HG03457 (cell line): ENCODE measurements at regions not wholly inside any gene's neighbourhood (a gene's known extent, or its start where the extent isn't known, plus 50 kb on each side); places are given as distances from the start of the nearest gene placed in this dataset.
"Not testable (repeated sequence)": the region's sequence is repeated elsewhere in the genome, so short reads cannot be mapped to it uniquely, and the experiment has no call there.

Source experiments
- ATAC-seq: cut with Tn5 transposase; IDR thresholded peaks from one replicate; pipeline ENCODE4 v1.9.1; 2021; ENCODE audit warnings: moderate number of reproducible peaks; ENCODE audit not compliant: unreplicated experiment

- ATAC-seq: no peak
These were observed 173.1 kb downstream of the KLHL28 start for GRCh38 chr14:44788612-44789011.

GRCh38 chr14:44785096-44785495 lies 176.7 kb downstream of the KLHL28 start:
- no peak for ATAC-seq

DNA sequence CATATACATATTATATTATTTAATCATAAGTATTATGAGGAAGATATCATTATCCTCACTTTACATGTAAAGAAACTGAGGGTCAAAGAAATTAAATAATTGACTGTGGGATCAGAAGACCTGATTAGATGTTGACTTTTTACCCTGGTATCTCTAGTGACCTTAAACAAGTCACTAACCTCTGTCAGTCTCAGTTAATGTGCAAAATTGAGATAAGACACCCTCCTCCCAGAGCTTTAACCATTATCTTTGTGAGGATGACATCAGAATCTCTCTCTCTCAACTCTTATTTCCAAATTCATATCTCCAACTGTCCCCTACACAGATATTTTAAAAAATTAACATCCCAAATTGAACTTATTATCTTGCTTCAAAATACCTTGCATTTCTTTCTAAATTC lies 177.8 kb downstream of the KLHL28 start:
- ATAC-seq: no peak

DNA sequence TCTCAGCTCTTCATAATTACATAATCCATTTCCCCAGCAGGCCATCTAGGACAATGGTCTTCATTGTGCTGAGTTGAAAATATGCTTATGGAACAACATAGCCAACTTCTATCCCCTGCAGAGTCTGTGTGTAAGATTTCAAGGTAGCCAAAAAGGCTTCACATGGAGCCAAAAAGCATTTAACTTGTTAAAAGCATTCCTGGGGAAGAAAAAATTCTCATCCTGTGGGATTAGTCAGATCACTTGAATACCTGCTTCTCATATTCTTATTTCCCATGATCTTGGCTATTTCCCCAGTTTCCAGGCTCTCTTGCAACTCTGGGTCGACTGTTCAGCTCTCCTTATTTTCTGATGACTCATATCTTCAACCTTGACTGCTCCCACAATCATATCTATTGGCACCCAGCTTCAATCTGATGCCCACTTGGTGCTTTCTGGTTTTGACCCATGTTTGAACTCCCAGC lies 178.9 kb downstream of the KLHL28 start:
- no peak for ATAC-seq

DNA sequence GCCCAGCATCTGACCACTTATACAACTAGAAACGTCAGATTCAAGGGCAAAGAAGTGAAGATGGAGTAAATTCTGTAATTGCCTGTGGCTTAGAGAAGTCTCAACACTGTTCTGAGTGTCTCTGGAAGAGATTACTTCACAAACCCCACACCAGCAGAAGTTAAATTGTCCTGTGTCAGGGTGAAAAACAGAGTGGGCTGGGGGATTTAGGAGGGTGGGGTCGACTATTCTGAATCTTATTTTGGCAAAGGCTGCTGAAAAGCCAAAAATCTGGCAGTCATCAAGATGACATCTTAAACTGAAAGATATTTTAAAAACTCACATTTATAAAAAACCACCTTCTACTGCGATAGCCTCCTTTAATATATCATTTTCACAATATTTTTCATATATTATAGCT lies 180.8 kb downstream of the KLHL28 start:
- ATAC-seq: no peak

DNA sequence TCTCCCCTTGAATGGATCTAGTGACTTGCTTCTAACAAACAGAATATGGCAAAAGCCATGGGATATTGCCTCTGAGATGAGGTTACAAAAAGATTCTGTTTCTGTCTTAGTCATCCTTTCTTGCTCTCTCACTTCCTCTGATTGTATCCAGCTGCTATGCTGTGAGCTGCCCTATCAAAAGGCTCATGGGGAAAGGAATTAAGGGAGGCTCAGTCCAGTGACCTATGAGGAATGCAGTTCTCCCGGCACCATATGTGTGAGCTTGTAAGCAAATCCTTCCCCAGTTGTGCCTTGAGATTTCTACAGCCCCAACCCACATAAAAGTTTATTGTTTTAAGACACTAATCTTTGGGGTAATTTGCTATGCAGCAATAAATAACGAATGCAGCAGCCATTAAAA lies 183.1 kb downstream of the KLHL28 start:
- no peak for ATAC-seq

- no peak for ATAC-seq
These were observed 184.2 kb downstream of the KLHL28 start for GRCh38 chr14:44777584-44777983.

GRCh38 chr14:44775248-44775647 lies 186.5 kb downstream of the KLHL28 start:
- ATAC-seq: no peak

GRCh38 chr14:44774396-44774795 lies 187.4 kb downstream of the KLHL28 start:
- no peak for ATAC-seq

- no peak for ATAC-seq
These were observed 190.3 kb downstream of the KLHL28 start for GRCh38 chr14:44771496-44771895.

GRCh38 chr14:44770201-44770600 lies 191.5 kb downstream of the KLHL28 start:
- ATAC-seq: no peak

GRCh38 chr14:44768935-44769334 lies 192.8 kb downstream of the KLHL28 start:
- ATAC-seq: no peak

DNA sequence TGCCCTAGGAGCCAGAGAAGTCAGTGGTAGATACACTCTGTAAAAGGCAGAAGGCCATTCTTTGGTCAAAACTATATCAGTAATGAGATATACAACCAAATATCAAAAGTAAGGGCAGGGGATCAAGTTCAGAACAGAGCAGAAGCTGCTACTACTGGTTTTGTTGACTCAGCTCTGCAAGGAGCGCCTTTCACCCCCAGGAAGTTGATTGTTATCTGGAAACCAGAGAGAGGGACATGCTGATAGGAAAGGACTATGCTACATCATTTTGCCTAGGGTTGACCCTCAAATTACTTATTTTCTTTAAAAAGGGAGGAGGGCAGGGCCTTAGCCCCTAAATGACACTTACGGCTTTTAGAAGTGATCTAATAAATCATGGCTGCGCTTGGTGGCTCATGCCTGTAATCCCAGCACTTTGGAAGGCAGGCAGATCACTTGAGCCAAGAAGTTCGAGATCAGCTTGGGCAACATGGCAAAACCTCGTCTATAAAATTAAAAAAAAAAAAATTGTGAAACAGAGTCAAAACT lies 194.0 kb downstream of the KLHL28 start:
- ATAC-seq: no peak

GRCh38 chr14:44766285-44766684 lies 195.5 kb downstream of the KLHL28 start:
- no peak for ATAC-seq

DNA sequence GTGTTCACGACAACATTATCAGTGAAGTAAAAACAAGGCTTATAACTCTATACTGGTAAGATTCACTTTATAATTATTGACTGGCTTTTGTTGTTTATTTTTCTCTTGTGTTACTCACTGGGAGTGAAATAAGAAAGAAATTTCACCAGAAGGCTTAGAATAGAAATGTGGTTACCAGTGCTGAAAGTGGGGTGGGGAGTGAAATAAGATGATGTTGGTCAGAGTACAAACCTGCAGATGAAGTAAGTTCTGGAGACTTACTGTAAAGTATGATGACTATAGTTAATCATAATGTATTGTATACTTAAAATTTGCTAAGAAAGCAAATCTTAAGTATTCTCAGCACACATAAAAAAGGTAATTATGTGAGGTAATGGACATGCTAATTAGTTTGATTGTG lies 198.4 kb downstream of the KLHL28 start:
- ATAC-seq: no peak

DNA sequence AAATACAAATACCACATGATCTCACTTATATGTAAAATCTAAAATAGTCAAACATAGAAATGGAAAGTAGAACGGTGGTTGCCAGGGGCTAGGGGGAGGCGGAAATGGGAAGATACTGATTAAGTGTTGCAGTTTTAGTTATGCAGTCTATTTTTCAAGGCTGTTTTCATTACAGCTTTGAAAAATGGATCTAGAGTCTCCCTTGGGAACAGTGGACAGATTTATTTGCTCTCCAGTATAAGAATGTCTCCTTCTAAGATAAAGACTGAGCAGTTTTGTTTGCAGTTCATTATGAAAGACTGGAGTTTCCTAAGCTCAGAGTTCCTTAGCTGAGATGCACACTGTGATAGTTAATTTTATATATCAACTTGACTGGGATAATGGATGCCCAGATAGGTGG lies 202.5 kb downstream of the KLHL28 start:
- ATAC-seq: no peak

DNA sequence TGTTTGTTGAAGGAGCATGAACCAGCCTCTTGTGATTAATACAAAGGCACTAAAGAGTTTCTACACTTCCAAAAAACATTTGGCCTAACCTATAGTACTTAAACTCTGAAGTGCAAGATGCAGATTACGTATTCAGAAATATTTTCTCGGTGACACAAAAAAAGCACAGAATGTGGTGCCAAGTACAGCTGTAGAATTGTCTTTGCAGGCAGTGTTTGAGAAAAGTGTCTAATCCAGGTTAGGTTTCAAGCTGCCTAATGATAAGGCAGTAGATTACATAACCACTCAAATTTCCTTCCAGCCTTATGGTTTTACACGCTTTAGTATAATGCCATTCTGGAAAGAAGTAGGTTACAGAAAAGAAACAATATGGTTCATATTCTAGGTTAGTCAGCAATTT lies 205.2 kb downstream of the KLHL28 start:
- ATAC-seq: no peak

GRCh38 chr14:44745371-44745770 lies 216.4 kb downstream of the KLHL28 start:
- no peak for ATAC-seq

DNA sequence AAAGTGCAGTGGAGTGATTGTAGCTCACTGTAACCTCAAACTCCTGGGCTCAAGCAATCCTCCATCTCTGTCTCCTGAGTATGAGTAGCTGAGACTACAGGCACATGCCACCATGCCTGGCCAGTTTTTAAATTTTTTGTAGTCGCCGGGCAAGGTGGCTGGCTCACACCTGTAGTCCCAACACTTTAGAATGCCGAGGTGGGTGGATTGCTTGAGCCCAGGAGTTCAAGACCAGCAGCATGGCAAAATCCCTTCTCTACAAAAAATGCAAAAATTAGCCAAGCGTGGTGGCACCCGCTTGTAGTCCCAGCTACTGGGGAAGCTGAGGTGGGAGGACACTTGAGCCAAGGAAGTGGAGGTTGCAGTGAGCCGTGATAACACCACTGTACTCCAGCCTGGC lies 219.5 kb downstream of the KLHL28 start:
- no peak for ATAC-seq

DNA sequence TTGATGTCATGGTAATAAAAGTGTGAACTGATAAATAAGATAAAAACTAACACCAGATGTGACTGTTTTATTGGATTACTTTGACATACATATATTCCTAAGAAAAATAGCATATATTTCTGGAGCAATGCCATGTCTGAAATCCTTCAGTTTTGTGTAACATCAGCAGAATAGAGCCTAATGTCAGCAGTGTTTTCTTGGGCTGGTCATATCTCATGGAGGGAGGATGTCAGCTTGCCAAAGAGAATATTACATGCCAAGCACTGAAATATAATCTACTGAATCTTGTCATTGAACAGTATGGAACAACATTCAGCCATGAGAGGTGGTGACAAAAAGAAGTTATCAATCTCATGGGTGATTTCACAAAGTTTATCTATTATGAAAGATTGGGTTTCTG lies 220.3 kb downstream of the KLHL28 start:
- no peak for ATAC-seq

GRCh38 chr14:44736326-44736725 lies 225.4 kb downstream of the KLHL28 start:
- no peak for ATAC-seq

GRCh38 chr14:44732144-44732543 lies 225.1 kb upstream of the FSCB start:
- ATAC-seq: no peak

GRCh38 chr14:44730860-44731259 lies 223.8 kb upstream of the FSCB start:
- ATAC-seq: no peak

DNA sequence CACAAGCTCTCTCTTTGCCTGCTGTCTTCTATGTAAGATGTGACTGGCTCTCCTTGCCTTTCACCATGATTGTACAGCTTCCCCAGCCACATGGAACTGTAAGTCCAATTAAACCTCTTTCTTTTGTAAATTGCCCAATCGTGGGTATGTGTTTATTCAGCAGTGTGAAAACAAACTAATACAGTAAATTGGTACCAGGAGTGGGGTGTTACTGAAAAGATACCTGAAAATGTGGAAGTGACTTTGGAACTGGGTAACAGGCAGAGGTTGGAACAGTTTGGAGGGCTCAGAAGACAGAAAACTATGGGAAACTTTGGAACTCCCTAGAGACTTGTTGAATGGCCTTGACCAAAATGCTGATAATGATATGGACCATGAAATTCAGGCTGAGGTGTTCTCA lies 214.3 kb upstream of the FSCB start:
- ATAC-seq: not testable (repeated sequence)
